A673 (cell line): ENCODE measurements at regions not wholly inside any gene's neighbourhood (a gene's known extent, or its start where the extent isn't known, plus 50 kb on each side); places are given as distances from the start of the nearest gene placed in this dataset.

Experiments used
- BruUV-seq: library from RNA; stranded (reverse); fragments of 400-500 nt; replicated peaks from 2 replicates; lab custom pipeline; 2021; lab: Mats Ljungman, UMichigan
- CTCF ChIA-PET: fragments of 300-600 bp; sonication (Branson Sonifier 250); formaldehyde crosslinking; loops from one replicate; lab custom pipeline; 2022; ENCODE audit warnings: antibody characterized with exemption; lab: Charles Lee
- POLR2A ChIA-PET: fragments of 300-600 bp; sonication (Branson Sonifier 250); formaldehyde crosslinking; loops from one replicate; lab custom pipeline; 2022; ENCODE audit warnings: antibody characterized with exemption; ENCODE audit not compliant: low non-redundant PET; lab: Charles Lee
- DNase-seq: peaks from one replicate; pipeline ENCODE4 v3.0.0-alpha.2; 2015; ENCODE audit warnings: low spot score
- H3K27ac ChIP-seq: fragments of 200-600 bp; sonication (generic); 2 replicates; pipeline ENCODE4 v1.5.1; 2016; ENCODE audit warnings: mixed run types, low read depth, mild to moderate bottlenecking, mixed read lengths, antibody characterized with exemption, low read length; ENCODE audit not compliant: poor library complexity, severe bottlenecking
- H3K27me3 ChIP-seq: fragments of 200-600 bp; sonication (generic); replicated peaks from 2 replicates; pipeline ENCODE4 v1.6.1; 2017; ENCODE audit warnings: mixed run types, low read depth, mild to moderate bottlenecking, mixed read lengths, antibody characterized with exemption, low read length; ENCODE audit not compliant: insufficient read depth, poor library complexity
- H3K36me3 ChIP-seq: fragments of 200-600 bp; sonication (generic); 2 replicates; pipeline ENCODE4 v1.6.1; 2016; ENCODE audit warnings: mixed run types, mild to moderate bottlenecking, mixed read lengths, antibody characterized with exemption, low read length; ENCODE audit not compliant: insufficient read depth, poor library complexity, severe bottlenecking
- H3K4me1 ChIP-seq: fragments of 200-600 bp; sonication (generic); 2 replicates; pipeline ENCODE4 v1.6.1; 2017; ENCODE audit warnings: mixed run types, mild to moderate bottlenecking, mixed read lengths, antibody characterized with exemption, low read length; ENCODE audit not compliant: insufficient read depth, poor library complexity, severe bottlenecking
- H3K4me3 ChIP-seq: fragments of 200-600 bp; sonication (generic); 2 replicates; pipeline ENCODE4 v1.5.1; 2016; ENCODE audit warnings: low read depth, mixed run types, mild to moderate bottlenecking, mixed read lengths, low read length; ENCODE audit not compliant: poor library complexity, severe bottlenecking
- H3K9me3 ChIP-seq: fragments of 200-600 bp; sonication (generic); 2 replicates; pipeline ENCODE4 v1.6.1; 2016; ENCODE audit warnings: mixed run types, low read depth, mild to moderate bottlenecking, mixed read lengths, antibody characterized with exemption, low read length; ENCODE audit not compliant: poor library complexity, severe bottlenecking
- EZH2 ChIP-seq: fragments of 200-600 bp; sonication (generic); IDR thresholded peaks from 2 replicates; pipeline ENCODE4 v1.6.1; 2017; ENCODE audit warnings: borderline replicate concordance, low read depth, mild to moderate bottlenecking, mixed read lengths, antibody characterized with exemption, low read length; ENCODE audit not compliant: poor library complexity, severe bottlenecking
- intact Hi-C: fragments of 100-400 bp; cut with micrococcal nuclease; formaldehyde crosslinking; loops from one replicate; pipeline ENCODE4 v1.10.0; 2022; ENCODE audit not compliant: unreplicated experiment
- TF ChIP-seq, protein P1 (sequence below): fragments of 300-800, 200-600 bp; sonication (generic); conservative IDR thresholded peaks from 2 replicates; pipeline ENCODE4 v1.5.1; 2017; ENCODE audit warnings: low read depth, mild to moderate bottlenecking, antibody characterized with exemption, low read length, moderate library complexity, mixed read lengths

DNA sequence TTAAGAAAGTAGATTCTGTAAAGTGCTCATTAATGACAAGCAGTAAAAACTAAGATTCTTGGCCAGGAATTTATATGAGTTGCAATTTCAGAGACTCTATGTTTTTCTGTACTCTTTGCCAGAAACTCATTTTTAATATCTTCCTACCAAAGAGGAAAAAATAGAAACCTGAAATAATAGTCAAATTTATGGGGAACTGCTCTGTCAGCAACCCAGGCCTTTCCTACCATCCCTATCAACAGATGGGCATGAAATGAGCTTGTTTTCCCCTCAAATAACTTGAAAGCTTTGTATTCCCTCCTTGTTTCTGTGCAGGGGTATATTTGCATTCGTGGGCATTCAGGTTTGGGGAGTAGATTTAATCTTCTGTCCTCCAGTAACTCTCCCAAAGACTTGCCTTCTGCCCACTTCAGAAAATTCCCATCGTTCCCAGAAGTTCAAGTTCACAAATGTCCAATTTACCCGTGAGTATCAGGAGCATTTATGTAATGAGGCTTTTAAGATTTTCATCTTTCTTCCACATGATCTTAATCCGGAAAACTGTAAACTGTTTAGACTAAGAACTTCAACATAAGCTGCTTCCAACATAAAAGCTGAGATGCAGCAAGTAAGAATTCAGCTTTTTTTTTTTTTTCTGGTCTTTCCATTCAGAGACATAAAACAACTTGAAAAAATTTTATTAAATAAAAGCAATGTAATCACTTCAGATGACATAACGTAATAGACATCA is 363.1 kb downstream of the EFNB2 start:
- Histone ChIP-seq H3K27ac (no peak overlapping the region), H3K36me3 (no peaks in the 10 kb centered on the region), H3K4me1 (no peaks in the 10 kb centered on the region), H3K4me3 (no peak overlapping the region), H3K27me3 (no peaks in the 10 kb centered on the region), H3K9me3 (no peaks in the 10 kb centered on the region)
- intact Hi-C loops: no loop called here
- no peak for DNase-seq
- no TSS peak for BruUV-seq
- TF ChIP-seq EZH2: no peak
- TF ChIP-seq, protein P1, sequence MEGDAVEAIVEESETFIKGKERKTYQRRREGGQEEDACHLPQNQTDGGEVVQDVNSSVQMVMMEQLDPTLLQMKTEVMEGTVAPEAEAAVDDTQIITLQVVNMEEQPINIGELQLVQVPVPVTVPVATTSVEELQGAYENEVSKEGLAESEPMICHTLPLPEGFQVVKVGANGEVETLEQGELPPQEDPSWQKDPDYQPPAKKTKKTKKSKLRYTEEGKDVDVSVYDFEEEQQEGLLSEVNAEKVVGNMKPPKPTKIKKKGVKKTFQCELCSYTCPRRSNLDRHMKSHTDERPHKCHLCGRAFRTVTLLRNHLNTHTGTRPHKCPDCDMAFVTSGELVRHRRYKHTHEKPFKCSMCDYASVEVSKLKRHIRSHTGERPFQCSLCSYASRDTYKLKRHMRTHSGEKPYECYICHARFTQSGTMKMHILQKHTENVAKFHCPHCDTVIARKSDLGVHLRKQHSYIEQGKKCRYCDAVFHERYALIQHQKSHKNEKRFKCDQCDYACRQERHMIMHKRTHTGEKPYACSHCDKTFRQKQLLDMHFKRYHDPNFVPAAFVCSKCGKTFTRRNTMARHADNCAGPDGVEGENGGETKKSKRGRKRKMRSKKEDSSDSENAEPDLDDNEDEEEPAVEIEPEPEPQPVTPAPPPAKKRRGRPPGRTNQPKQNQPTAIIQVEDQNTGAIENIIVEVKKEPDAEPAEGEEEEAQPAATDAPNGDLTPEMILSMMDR: no peak
- ChIA-PET CTCF (no interaction called here), POLR2A (no interaction called here)

DNA sequence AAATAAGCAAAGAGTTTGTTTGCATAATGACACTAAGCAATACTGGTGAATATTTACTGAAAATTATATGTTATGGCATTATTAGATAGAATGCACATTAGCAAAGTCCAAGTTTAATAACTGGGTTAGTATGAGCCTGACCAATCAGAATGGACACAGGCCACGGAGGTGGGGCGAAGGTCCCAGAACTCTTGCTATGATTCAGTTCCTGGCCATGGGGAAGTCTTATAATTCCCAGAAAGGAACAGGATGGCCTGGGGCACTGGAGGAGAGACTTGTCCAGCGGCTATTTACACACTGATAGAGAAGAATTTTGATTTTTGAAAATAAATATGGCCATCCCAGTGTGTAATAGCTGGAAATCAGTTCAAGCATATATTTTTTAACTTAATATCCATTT is 372.0 kb downstream of the EFNB2 start:
- Histone ChIP-seq H3K4me1 (no peaks in the 10 kb centered on the region), H3K36me3 (no peaks in the 10 kb centered on the region), H3K4me3 (no peak overlapping the region), H3K9me3 (no peaks in the 10 kb centered on the region), H3K27ac (no peak overlapping the region), H3K27me3 (no peaks in the 10 kb centered on the region)
- DNase-seq: no peak
- ChIA-PET CTCF (no interaction called here), POLR2A (no interaction called here)
- TF ChIP-seq EZH2: no peak
- TF ChIP-seq, protein P1: no peak
- BruUV-seq: no TSS peak
- intact Hi-C loops: no loop called here

DNA sequence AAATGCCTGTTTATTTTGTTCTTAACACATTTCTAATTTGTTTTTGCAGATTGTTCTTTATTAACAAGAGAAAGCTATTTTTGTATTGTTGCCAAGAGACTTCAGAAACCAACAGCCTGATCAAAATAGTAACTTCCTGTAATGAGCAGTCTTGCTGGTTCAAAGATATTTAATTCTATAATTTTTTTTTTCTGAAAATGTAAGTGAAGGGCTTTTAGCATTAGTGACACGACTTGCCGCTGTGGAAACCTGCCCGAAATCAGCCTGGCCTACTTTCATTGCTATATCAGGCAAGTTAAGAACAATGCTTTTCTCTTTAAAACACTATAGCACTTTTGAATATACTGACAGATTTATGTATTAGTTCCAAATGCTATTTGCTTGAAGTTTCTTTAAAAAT is 374.3 kb downstream of the EFNB2 start:
- CTCF ChIA-PET: no interaction called here

More for the DNA sequence above, 374.3 kb downstream of the EFNB2 start:
- intact Hi-C loops: no loop called here
- Histone ChIP-seq H3K9me3 (no peaks in the 10 kb centered on the region), H3K36me3 (no peaks in the 10 kb centered on the region), H3K27ac (no peak overlapping the region), H3K27me3 (no peaks in the 10 kb centered on the region), H3K4me3 (no peak overlapping the region), H3K4me1 (no peaks in the 10 kb centered on the region)
- no peak for TF ChIP-seq EZH2
- no TSS peak for BruUV-seq
- no peak for DNase-seq
- POLR2A ChIA-PET: no interaction called here
